Islet of Langerhans (tissue), 1 donor: ENCODE measurements at regions not wholly inside any gene's neighbourhood (a gene's known extent, or its start where the extent isn't known, plus 50 kb on each side); places are given as distances from the start of the nearest gene placed in this dataset.
"Not testable (repeated sequence)": the region's sequence is repeated elsewhere in the genome, so short reads cannot be mapped to it uniquely, and the experiment has no call there.

Experiments used
- FAIRE-seq: peaks from one replicate; lab custom pipeline; 2011; peaks lifted over from hg19 to GRCh38; lab: Jason Lieb, UNC

GRCh38 chr4:124978536-124978935 is 266.0 kb upstream of the ANKRD50 start:
- FAIRE-seq = not testable (repeated sequence)

- no peak for FAIRE-seq
Observed at GRCh38 chr4:124977045-124977444, 264.5 kb upstream of the ANKRD50 start.

GRCh38 chr4:124974152-124974551 is 261.6 kb upstream of the ANKRD50 start:
- FAIRE-seq = no peak

- no peak for FAIRE-seq
Observed at GRCh38 chr4:124973716-124974115, 261.2 kb upstream of the ANKRD50 start.

- no peak for FAIRE-seq
Observed at GRCh38 chr4:124970011-124970410, 257.5 kb upstream of the ANKRD50 start.

GRCh38 chr4:124965497-124965891 is 253.0 kb upstream of the ANKRD50 start:
- FAIRE-seq = no peak

GRCh38 chr4:124964852-124965496 is 252.4 kb upstream of the ANKRD50 start:
- no peak for FAIRE-seq

GRCh38 chr4:124964251-124964650 is 251.7 kb upstream of the ANKRD50 start:
- no peak for FAIRE-seq

- no peak for FAIRE-seq
Observed at GRCh38 chr4:124961138-124961750, 248.7 kb upstream of the ANKRD50 start.

- no peak for FAIRE-seq
Observed at GRCh38 chr4:124958847-124959246, 246.3 kb upstream of the ANKRD50 start.

- no peak for FAIRE-seq
Observed at GRCh38 chr4:124955476-124955875, 242.9 kb upstream of the ANKRD50 start.

GRCh38 chr4:124954046-124954445 is 241.5 kb upstream of the ANKRD50 start:
- FAIRE-seq = no peak

- FAIRE-seq = no peak
Observed at GRCh38 chr4:124953486-124953885, 241.0 kb upstream of the ANKRD50 start.

GRCh38 chr4:124953061-124953460 is 240.5 kb upstream of the ANKRD50 start:
- no peak for FAIRE-seq

- no peak for FAIRE-seq
Observed at GRCh38 chr4:124952601-124953000, 240.1 kb upstream of the ANKRD50 start.

GRCh38 chr4:124948976-124949597 is 236.6 kb upstream of the ANKRD50 start:
- no peak for FAIRE-seq

GRCh38 chr4:124947622-124948265 is 235.2 kb upstream of the ANKRD50 start:
- FAIRE-seq = peak; percentile 43

- FAIRE-seq = no peak
Observed at GRCh38 chr4:124946696-124947095, 234.2 kb upstream of the ANKRD50 start.

GRCh38 chr4:124945422-124945821 is 232.9 kb upstream of the ANKRD50 start:
- FAIRE-seq = no peak

GRCh38 chr4:124943938-124944337 is 231.4 kb upstream of the ANKRD50 start:
- no peak for FAIRE-seq

GRCh38 chr4:124943145-124943889 is 230.8 kb upstream of the ANKRD50 start:
- FAIRE-seq = no peak

GRCh38 chr4:124941267-124941666 is 228.7 kb upstream of the ANKRD50 start:
- peak; percentile 70 for FAIRE-seq

GRCh38 chr4:124940387-124940786 is 227.9 kb upstream of the ANKRD50 start:
- FAIRE-seq = peak; percentile 68
